MM.1S (cell line): ENCODE measurements at regions not wholly inside any gene's neighbourhood (a gene's known extent, or its start where the extent isn't known, plus 50 kb on each side); places are given as distances from the start of the nearest gene placed in this dataset.
A peak's percentile ranks its signal among the peaks of the same experiment; 100 is the strongest.

Experiments
- DNase-seq: peaks from one replicate; pipeline ENCODE4 v3.0.0-alpha.2; 2015
- H2AFZ ChIP-seq: fragments of 300-600 bp; sonication (generic); 2 replicates; pipeline ENCODE4 v1.6.0; 2016; ENCODE audit warnings: antibody characterized with exemption, low read length
- H3F3A ChIP-seq: fragments of 300-600 bp; sonication (generic); 2 replicates; pipeline ENCODE4 v1.6.1; 2016; ENCODE audit warnings: mild to moderate bottlenecking, antibody characterized with exemption, low read length, moderate library complexity, mixed read lengths; ENCODE audit not compliant: insufficient read depth
- H3K27ac ChIP-seq: fragments of 300-600 bp; sonication (generic); 2 replicates; pipeline ENCODE4 v1.5.1; 2016; ENCODE audit warnings: mild to moderate bottlenecking, low read length
- H3K27me3 ChIP-seq: fragments of 300-600 bp; sonication (generic); replicated peaks from 2 replicates; pipeline ENCODE4 v1.6.0; 2016; ENCODE audit warnings: low read length; ENCODE audit not compliant: insufficient read depth
- H3K36me3 ChIP-seq: fragments of 300-600 bp; sonication (generic); replicated peaks from 2 replicates; pipeline ENCODE4 v1.6.1; 2016; ENCODE audit warnings: mild to moderate bottlenecking, low read length, mixed read lengths; ENCODE audit not compliant: insufficient read depth
- H3K4me1 ChIP-seq: fragments of 300-600 bp; sonication (generic); 2 replicates; pipeline ENCODE4 v1.6.1; 2016; ENCODE audit warnings: low read length, mixed read lengths
- H3K4me2 ChIP-seq: fragments of 300-600 bp; sonication (generic); 2 replicates; pipeline ENCODE4 v1.6.0; 2016; ENCODE audit warnings: low read depth, low read length
- H3K4me3 ChIP-seq: fragments of 300-600 bp; sonication (generic); 2 replicates; pipeline ENCODE4 v1.5.1; 2016; ENCODE audit warnings: low read length, mixed read lengths
- H3K79me2 ChIP-seq: fragments of 300-600 bp; sonication (generic); 2 replicates; pipeline ENCODE4 v1.6.1; 2016; ENCODE audit warnings: mixed run types, low read length, mixed read lengths
- H3K9ac ChIP-seq: fragments of 300-600 bp; sonication (generic); 2 replicates; pipeline ENCODE4 v1.6.1; 2016; ENCODE audit warnings: low read length, mixed read lengths
- H3K9me2 ChIP-seq: fragments of 300-600 bp; sonication (generic); replicated peaks from 2 replicates; pipeline ENCODE4 v1.6.1; 2016; ENCODE audit warnings: mild to moderate bottlenecking, low read length, mixed read lengths; ENCODE audit not compliant: insufficient read depth
- H3K9me3 ChIP-seq: fragments of 300-600 bp; sonication (generic); replicated peaks from 2 replicates; pipeline ENCODE4 v1.6.1; 2016; ENCODE audit warnings: mild to moderate bottlenecking, low read length, mixed read lengths; ENCODE audit not compliant: insufficient read depth
- H4K20me1 ChIP-seq: fragments of 300-600 bp; sonication (generic); 2 replicates; pipeline ENCODE4 v1.6.1; 2016; ENCODE audit warnings: mild to moderate bottlenecking, low read length, moderate library complexity, mixed read lengths; ENCODE audit not compliant: insufficient read depth
- CTCF ChIP-seq: fragments of 300-600 bp; sonication (generic); IDR thresholded peaks from 2 replicates; pipeline ENCODE4 v1.5.1; 2016; ENCODE audit warnings: antibody characterized with exemption, low read length, mixed read lengths
- EZH2 ChIP-seq: fragments of 300-600 bp; sonication (generic); optimal IDR thresholded peaks from 2 replicates; pipeline ENCODE3; 2017; ENCODE audit warnings: low read depth, mild to moderate bottlenecking, antibody characterized with exemption, low read length, mixed read lengths
- EZH2phosphoT487 ChIP-seq: fragments of 300-600 bp; sonication (generic); IDR thresholded peaks from 2 replicates; pipeline ENCODE4 v1.6.1; 2018; ENCODE audit warnings: antibody characterized with exemption, low read length

- no peaks in the 10 kb centered on the region for H3K9me3 ChIP-seq
- no peaks in the 10 kb centered on the region for H3K4me1 ChIP-seq
- H2AFZ ChIP-seq, result no peak overlapping the region
- TF ChIP-seq CTCF, result no peak
- no peak for DNase-seq
- H4K20me1 ChIP-seq, result no peaks in the 10 kb centered on the region
- H3K27ac ChIP-seq, result no peak overlapping the region
- H3K4me2 ChIP-seq, result no peak overlapping the region
- no peaks in the 10 kb centered on the region for H3K9me2 ChIP-seq
- no peaks in the 10 kb centered on the region for H3K79me2 ChIP-seq
- no peak overlapping the region for H3K9ac ChIP-seq
- H3K36me3 ChIP-seq, result no peaks in the 10 kb centered on the region
- no peaks in the 10 kb centered on the region for H3F3A ChIP-seq
- no peaks in the 10 kb centered on the region for H3K27me3 ChIP-seq
- no peak overlapping the region for H3K4me3 ChIP-seq
These were observed 113.3 kb upstream of the CAND1 start for GRCh38 chr12:67155863-67156262.

- peak; percentile 61 for DNase-seq
- no peaks in the 10 kb centered on the region for H4K20me1 ChIP-seq
- no peak overlapping the region for H2AFZ ChIP-seq
- H3K9me3 ChIP-seq, result no peaks in the 10 kb centered on the region
- H3K9ac ChIP-seq, result no peak overlapping the region
- H3K36me3 ChIP-seq, result no peaks in the 10 kb centered on the region
- no peaks in the 10 kb centered on the region for H3K4me1 ChIP-seq
- H3K9me2 ChIP-seq, result no peaks in the 10 kb centered on the region
- H3K27me3 ChIP-seq, result no peaks in the 10 kb centered on the region
- H3F3A ChIP-seq, result no peaks in the 10 kb centered on the region
- no peak overlapping the region for H3K27ac ChIP-seq
- TF ChIP-seq EZH2phosphoT487 (no peak), CTCF (peak; percentile 77)
- H3K4me3 ChIP-seq, result no peak overlapping the region
- no peaks in the 10 kb centered on the region for H3K79me2 ChIP-seq
- no peak overlapping the region for H3K4me2 ChIP-seq
These were observed 107.7 kb upstream of the CAND1 start for GRCh38 chr12:67161322-67161918.

GRCh38 chr12:67173258-67173657, 95.9 kb upstream of the CAND1 start:
- H3K27ac ChIP-seq, result no peak overlapping the region
- no peaks in the 10 kb centered on the region for H4K20me1 ChIP-seq
- H3K9me3 ChIP-seq, result no peaks in the 10 kb centered on the region
- H3K4me1 ChIP-seq, result no peaks in the 10 kb centered on the region
- no peaks in the 10 kb centered on the region for H3K36me3 ChIP-seq
- H3F3A ChIP-seq, result no peaks in the 10 kb centered on the region
- H3K4me3 ChIP-seq, result no peak overlapping the region
- H3K9me2 ChIP-seq, result no peaks in the 10 kb centered on the region
- H2AFZ ChIP-seq, result no peak overlapping the region
- no peaks in the 10 kb centered on the region for H3K27me3 ChIP-seq
- TF ChIP-seq EZH2phosphoT487 (no peak), EZH2 (no peak), CTCF (no peak)
- H3K4me2 ChIP-seq, result no peak overlapping the region
- no peak for DNase-seq
- H3K9ac ChIP-seq, result no peak overlapping the region
- no peaks in the 10 kb centered on the region for H3K79me2 ChIP-seq
